Endothelial cell of umbilical vein (primary cell): ENCODE measurements at regions not wholly inside any gene's neighbourhood (a gene's known extent, or its start where the extent isn't known, plus 50 kb on each side); places are given as distances from the start of the nearest gene placed in this dataset.

Experiments used
- BruUV-seq: library from RNA; stranded (reverse); fragments of 400-500 nt; replicated peaks from 2 replicates; lab custom pipeline; 2021; lab: Mats Ljungman, UMichigan
- CTCF ChIA-PET: fragments of 300-600, 350-600 bp; sonication (Branson Sonifier 250); formaldehyde crosslinking; loops from one replicate; lab custom pipeline; 2021; ENCODE audit warnings: antibody characterized with exemption, inconsistent platforms; lab: Charles Lee
- POLR2A ChIA-PET: fragments of 300-600, 350-600 bp; sonication (Branson Sonifier 250); formaldehyde crosslinking; loops from one replicate; lab custom pipeline; 2021; ENCODE audit warnings: antibody characterized with exemption, inconsistent platforms; lab: Charles Lee
- DNase-seq: peaks from one replicate; pipeline ENCODE4 v3.0.0-alpha.2; 2011; ENCODE audit warnings: low read depth, low spot score
- FAIRE-seq: peaks from 2 replicates; lab custom pipeline; 2011; peaks lifted over from hg19 to GRCh38; lab: Jason Lieb, UNC
- H2AFZ ChIP-seq: 2 replicates; pipeline ENCODE4 v1.6.0; 2012; ENCODE audit warnings: low read depth, low read length, control low read depth, inconsistent platforms
- H3K27ac ChIP-seq: 2 replicates; pipeline ENCODE4 v1.5.1; 2011; ENCODE audit warnings: low read depth, mild to moderate bottlenecking, control low read depth, low read length, moderate library complexity; ENCODE audit not compliant: insufficient read depth
- H3K27me3 ChIP-seq, 2 experiments: 2 replicates each; pipeline versions ENCODE4 v1.6.0 to v1.6.1; 2011; ENCODE audit warnings: low read length in 2 of 2, mixed read lengths in 1 of 2; ENCODE audit not compliant: control insufficient read depth in 2 of 2, insufficient read depth in 2 of 2
- H3K36me3 ChIP-seq, 2 experiments: 2 replicates in 1 of 2; 3 replicates in 1 of 2; pipeline ENCODE4 v1.5.1; 2011; ENCODE audit warnings: low read length in 2 of 2, mild to moderate bottlenecking in 1 of 2, moderate library complexity in 1 of 2; ENCODE audit not compliant: control insufficient read depth in 2 of 2, insufficient read depth in 2 of 2; ENCODE audit errors: extremely low read depth in 1 of 2
- H3K4me1 ChIP-seq: 3 replicates; pipeline ENCODE4 v1.5.1; 2011; ENCODE audit warnings: mild to moderate bottlenecking, low read length; ENCODE audit not compliant: control insufficient read depth, insufficient read depth; ENCODE audit errors: extremely low read depth
- H3K4me2 ChIP-seq: 2 replicates; pipeline ENCODE4 v1.6.1; 2011; ENCODE audit warnings: low read length, control low read depth, mixed read lengths; ENCODE audit not compliant: insufficient read depth
- H3K4me3 ChIP-seq, 3 experiments: fragments of 200-600 bp in 1 of 3; sonication (generic), shearing (Covaris generic) in 1 of 3; replicated peaks in 1 of 3; 2 replicates each; pipeline ENCODE4 v1.5.1; 2011 to 2016; ENCODE audit warnings: control low read depth in 3 of 3, low read length in 3 of 3, mild to moderate bottlenecking in 2 of 3, inconsistent platforms in 1 of 3, low read depth in 1 of 3, moderate library complexity in 1 of 3; ENCODE audit not compliant: insufficient read depth in 1 of 3
- H3K79me2 ChIP-seq: 2 replicates; pipeline ENCODE4 v1.6.0; 2012; ENCODE audit warnings: low read length, inconsistent platforms; ENCODE audit not compliant: control insufficient read depth, insufficient read depth
- H3K9ac ChIP-seq: replicated peaks from 2 replicates; pipeline ENCODE3; 2011; ENCODE audit warnings: low read length, control low read depth; ENCODE audit not compliant: insufficient read depth; ENCODE audit errors: extremely low read depth
- H3K9me1 ChIP-seq: replicated peaks from 3 replicates; pipeline ENCODE4 v1.6.0; 2011; ENCODE audit warnings: mild to moderate bottlenecking, low read length; ENCODE audit not compliant: control insufficient read depth, insufficient read depth; ENCODE audit errors: extremely low read depth
- H3K9me3 ChIP-seq: replicated peaks from 2 replicates; pipeline ENCODE4 v1.5.1; 2012; ENCODE audit warnings: low read length, inconsistent platforms; ENCODE audit not compliant: control insufficient read depth, insufficient read depth
- H4K20me1 ChIP-seq: replicated peaks from 2 replicates; pipeline ENCODE3; 2011; ENCODE audit warnings: mild to moderate bottlenecking, low read length; ENCODE audit not compliant: control insufficient read depth, insufficient read depth; ENCODE audit errors: extremely low read depth
- EZH2 ChIP-seq: IDR thresholded peaks from 2 replicates; pipeline ENCODE4 v1.6.1; 2012; ENCODE audit warnings: borderline replicate concordance, low read depth, mild to moderate bottlenecking, moderate library complexity, low read length, inconsistent platforms; ENCODE audit not compliant: severe bottlenecking
- FOS ChIP-seq: IDR thresholded peaks from 2 replicates; pipeline ENCODE4 v1.6.1; 2011; ENCODE audit warnings: mild to moderate bottlenecking, low read length, moderate library complexity, borderline replicate concordance; ENCODE audit not compliant: insufficient read depth
- GATA2 ChIP-seq: IDR thresholded peaks from 2 replicates; pipeline ENCODE4 v1.7.0; 2011; ENCODE audit warnings: low read depth, mild to moderate bottlenecking, moderate library complexity, mixed read lengths, low read length; ENCODE audit not compliant: insufficient read length, insufficient read depth
- JUN ChIP-seq: IDR thresholded peaks from 2 replicates; pipeline ENCODE4 v1.6.1; 2011; ENCODE audit warnings: borderline replicate concordance, low read depth; ENCODE audit not compliant: insufficient read length, insufficient read depth
- MYC ChIP-seq: IDR thresholded peaks from one replicate; pipeline ENCODE4 v1.6.1; 2011; ENCODE audit warnings: mild to moderate bottlenecking, low read depth, low read length
- POLR2A ChIP-seq: IDR thresholded peaks from 2 replicates; pipeline ENCODE4 v1.6.1; 2012; ENCODE audit warnings: low read depth, mild to moderate bottlenecking, control low read depth, low read length
- POLR2AphosphoS5 ChIP-seq: IDR thresholded peaks from 2 replicates; pipeline ENCODE4 v1.6.1; 2012; ENCODE audit warnings: low read depth, mild to moderate bottlenecking, control low read depth, low read length, moderate library complexity; ENCODE audit not compliant: insufficient read depth
- dilution Hi-C: fragments of 300-500 bp; cut with MboI; formaldehyde crosslinking; loops from one replicate; pipeline ENCODE4 v1.15.0; 2019; ENCODE audit warnings: low sequenced_read_pairs; ENCODE audit not compliant: extremely low pct_ligation_motif_present
- intact Hi-C: fragments of 100-400 bp; cut with micrococcal nuclease; formaldehyde crosslinking; loops from one replicate; pipeline ENCODE4 v1.10.0; 2022
- TF ChIP-seq, protein P1 (sequence below), 2 donors: IDR thresholded peaks; 1 replicate in 1 of 2; 2 replicates in 1 of 2; pipeline ENCODE4 v1.5.1; 2011; ENCODE audit warnings: low read length in 2 of 2, mild to moderate bottlenecking in 2 of 2, moderate library complexity in 2 of 2, control low read depth in 1 of 2, inconsistent platforms in 1 of 2, low read depth in 1 of 2; ENCODE audit not compliant: insufficient read depth in 1 of 2; ENCODE audit errors: extremely low read depth in 1 of 2
- TF ChIP-seq, protein P2 (sequence below): IDR thresholded peaks from 2 replicates; pipeline ENCODE4 v1.6.1; 2011; ENCODE audit not compliant: insufficient read depth, insufficient read length

DNA sequence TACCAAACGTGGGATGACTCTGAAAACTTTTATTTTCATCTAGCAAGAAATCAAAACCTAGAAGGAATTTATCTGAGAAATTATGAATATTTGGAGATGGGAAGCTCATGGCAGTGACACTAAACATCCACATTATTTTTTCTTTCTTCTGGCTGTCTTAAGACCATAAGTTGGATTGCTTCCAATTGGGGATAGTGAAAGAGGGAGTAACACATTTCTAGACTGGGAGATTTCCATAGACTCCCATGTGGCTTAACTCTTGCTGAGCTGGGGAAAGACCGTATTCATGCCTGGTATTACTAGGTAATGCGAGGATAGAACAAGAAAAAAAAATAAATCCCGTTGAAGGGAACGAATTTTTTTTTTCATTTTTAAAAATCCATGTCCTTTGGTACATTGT, 120.0 kb downstream of the UTRN start:
- no peak for FAIRE-seq

More for the DNA sequence above, 120.0 kb downstream of the UTRN start:
- ChIA-PET POLR2A (no interaction called here), CTCF (interaction anchor here (1.8 kb wide), 1 partner anchor 186 kb away, joined by 5 read pairs; no protein-coding TSS in a partner anchor)
- H3K4me1 ChIP-seq: peaks cover 14% of the 10 kb centered on the region
- peak; percentile 27 for DNase-seq
- H3K79me2 ChIP-seq: peaks cover 58% of the 10 kb centered on the region
- dilution Hi-C loops: no loop called here
- no peak for TF ChIP-seq FOS
- TF ChIP-seq, protein P1, sequence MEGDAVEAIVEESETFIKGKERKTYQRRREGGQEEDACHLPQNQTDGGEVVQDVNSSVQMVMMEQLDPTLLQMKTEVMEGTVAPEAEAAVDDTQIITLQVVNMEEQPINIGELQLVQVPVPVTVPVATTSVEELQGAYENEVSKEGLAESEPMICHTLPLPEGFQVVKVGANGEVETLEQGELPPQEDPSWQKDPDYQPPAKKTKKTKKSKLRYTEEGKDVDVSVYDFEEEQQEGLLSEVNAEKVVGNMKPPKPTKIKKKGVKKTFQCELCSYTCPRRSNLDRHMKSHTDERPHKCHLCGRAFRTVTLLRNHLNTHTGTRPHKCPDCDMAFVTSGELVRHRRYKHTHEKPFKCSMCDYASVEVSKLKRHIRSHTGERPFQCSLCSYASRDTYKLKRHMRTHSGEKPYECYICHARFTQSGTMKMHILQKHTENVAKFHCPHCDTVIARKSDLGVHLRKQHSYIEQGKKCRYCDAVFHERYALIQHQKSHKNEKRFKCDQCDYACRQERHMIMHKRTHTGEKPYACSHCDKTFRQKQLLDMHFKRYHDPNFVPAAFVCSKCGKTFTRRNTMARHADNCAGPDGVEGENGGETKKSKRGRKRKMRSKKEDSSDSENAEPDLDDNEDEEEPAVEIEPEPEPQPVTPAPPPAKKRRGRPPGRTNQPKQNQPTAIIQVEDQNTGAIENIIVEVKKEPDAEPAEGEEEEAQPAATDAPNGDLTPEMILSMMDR (IDR thresholded peaks at IDR 0.05; ENCODE audit: extremely low read depth in 1 of 2, insufficient read depth in 1 of 2, low read depth in 1 of 2, low read length in 2 of 2): no peak
- TF ChIP-seq POLR2A: no peak
- no peak for TF ChIP-seq JUN
- TF ChIP-seq MYC: no peak
- TF ChIP-seq, protein P2, sequence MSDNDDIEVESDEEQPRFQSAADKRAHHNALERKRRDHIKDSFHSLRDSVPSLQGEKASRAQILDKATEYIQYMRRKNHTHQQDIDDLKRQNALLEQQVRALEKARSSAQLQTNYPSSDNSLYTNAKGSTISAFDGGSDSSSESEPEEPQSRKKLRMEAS: no peak
- TF ChIP-seq EZH2: no peak
- TF ChIP-seq POLR2AphosphoS5: no peak
- TF ChIP-seq GATA2: no peak
- no peak overlapping the region for H3K4me2 ChIP-seq
- no peak overlapping the region for H3K9ac ChIP-seq
- no peaks in the 10 kb centered on the region for H3K9me3 ChIP-seq
- H3K9me1 ChIP-seq: no peaks in the 10 kb centered on the region
- H3K4me3 ChIP-seq: no peak overlapping the region
- peaks cover 0 to 2% of the 10 kb centered on the region in 2 experiments for H3K36me3 ChIP-seq
- H3K27me3 ChIP-seq: no peaks in the 10 kb centered on the region
- H4K20me1 ChIP-seq: peaks cover 17% of the 10 kb centered on the region
- no peak overlapping the region for H3K27ac ChIP-seq
- intact Hi-C loops: no loop called here
- no TSS peak for BruUV-seq
- H2AFZ ChIP-seq: no peak overlapping the region
